ENCODE measurements at regions not wholly inside any gene's neighbourhood (a gene's known extent, or its start where the extent isn't known, plus 50 kb on each side); places are given as distances from the start of the nearest gene placed in this dataset.

DNA sequence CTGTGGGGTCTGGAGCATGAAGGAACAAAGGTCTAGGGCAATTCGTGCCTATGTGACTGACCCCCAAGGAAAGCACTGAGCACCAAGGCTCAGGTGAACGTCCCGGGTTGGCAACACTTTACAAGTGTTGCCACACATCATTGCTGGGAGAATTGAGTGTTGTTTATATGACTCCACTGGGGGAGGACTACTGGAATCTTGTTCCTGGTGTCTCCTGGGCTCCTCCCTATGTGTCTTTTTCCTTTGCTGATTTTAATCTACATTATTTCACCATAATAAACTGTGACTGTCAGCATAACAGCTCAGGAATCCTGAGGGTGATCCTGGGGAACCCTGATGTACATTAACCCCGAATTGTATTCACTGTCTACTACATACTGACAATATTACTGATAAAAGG lies 207.7 kb upstream of the BMP2 start:
- no peak overlapping the region for H3K14ac ChIP-seq (ENCODE audit: insufficient read depth, low read length)
- no peak overlapping the region for H3K4me3 Mint-ChIP-seq
- H3K23me2 ChIP-seq (ENCODE audit: insufficient read length, low read depth, low read length, poor library complexity, severe bottlenecking) = no peaks in the 10 kb centered on the region
- H3K4me1 ChIP-seq (ENCODE audit: insufficient read depth, low read length) = no peaks in the 10 kb centered on the region
- H3K27me3 Mint-ChIP-seq (ENCODE audit: low read depth) = no peaks in the 10 kb centered on the region
- no peak overlapping the region for H3K4ac ChIP-seq (ENCODE audit: low read depth, low read length)
- DNase-seq = no peak
- no peaks in the 10 kb centered on the region for H3K79me1 ChIP-seq (ENCODE audit: insufficient read depth, low read depth, low read length, poor library complexity, severe bottlenecking)
- no peak overlapping the region for H3K27ac ChIP-seq (ENCODE audit: insufficient read length, low read depth, low read length)
- no peaks in the 10 kb centered on the region; a peak in 1 of 4 replicates for H3K4me1 Mint-ChIP-seq
- no peaks in the 10 kb centered on the region for H3K36me3 Mint-ChIP-seq (ENCODE audit: insufficient read depth in 1 of 3, low read depth in 3 of 3)
- H2BK120ac ChIP-seq (ENCODE audit: low read depth, low read length, poor library complexity, severe bottlenecking) = no peak overlapping the region
- no peak overlapping the region for H2AK5ac ChIP-seq (ENCODE audit: insufficient read length, low read length)
- TF ChIP-seq, protein P1, sequence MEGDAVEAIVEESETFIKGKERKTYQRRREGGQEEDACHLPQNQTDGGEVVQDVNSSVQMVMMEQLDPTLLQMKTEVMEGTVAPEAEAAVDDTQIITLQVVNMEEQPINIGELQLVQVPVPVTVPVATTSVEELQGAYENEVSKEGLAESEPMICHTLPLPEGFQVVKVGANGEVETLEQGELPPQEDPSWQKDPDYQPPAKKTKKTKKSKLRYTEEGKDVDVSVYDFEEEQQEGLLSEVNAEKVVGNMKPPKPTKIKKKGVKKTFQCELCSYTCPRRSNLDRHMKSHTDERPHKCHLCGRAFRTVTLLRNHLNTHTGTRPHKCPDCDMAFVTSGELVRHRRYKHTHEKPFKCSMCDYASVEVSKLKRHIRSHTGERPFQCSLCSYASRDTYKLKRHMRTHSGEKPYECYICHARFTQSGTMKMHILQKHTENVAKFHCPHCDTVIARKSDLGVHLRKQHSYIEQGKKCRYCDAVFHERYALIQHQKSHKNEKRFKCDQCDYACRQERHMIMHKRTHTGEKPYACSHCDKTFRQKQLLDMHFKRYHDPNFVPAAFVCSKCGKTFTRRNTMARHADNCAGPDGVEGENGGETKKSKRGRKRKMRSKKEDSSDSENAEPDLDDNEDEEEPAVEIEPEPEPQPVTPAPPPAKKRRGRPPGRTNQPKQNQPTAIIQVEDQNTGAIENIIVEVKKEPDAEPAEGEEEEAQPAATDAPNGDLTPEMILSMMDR (conservative IDR thresholded peaks at IDR 0.05) = no peak
- no CpG with 5 or more reads among the region's 4 CpGs for WGBS (ENCODE audit: extremely low coverage, insufficient read length, low lambda C conversion rate)
- no peaks in the 10 kb centered on the region for H3K9me3 Mint-ChIP-seq
- H3K9ac ChIP-seq (ENCODE audit: extremely low read depth, insufficient read length, low read length) = no peak overlapping the region
- H3K56ac ChIP-seq (ENCODE audit: insufficient read length, low read depth, low read length) = no peak overlapping the region
- H4K91ac ChIP-seq (ENCODE audit: insufficient read length, low read depth, low read length) = no peak overlapping the region
- no peak overlapping the region for H4K5ac ChIP-seq (ENCODE audit: insufficient read length, low read depth, low read length)
- no peak overlapping the region for H2BK12ac ChIP-seq (ENCODE audit: insufficient read length, low read depth, low read length)
- H2BK15ac ChIP-seq (ENCODE audit: low read depth, low read length) = no peak overlapping the region
- H3K79me2 ChIP-seq (ENCODE audit: insufficient read depth, low read length) = no peaks in the 10 kb centered on the region
- no peak overlapping the region for H4K8ac ChIP-seq (replicated peaks; ENCODE audit: insufficient read length, low read depth, low read length)
- H3K18ac ChIP-seq (ENCODE audit: insufficient read length, low read depth, low read length) = no peak overlapping the region
- H3K23ac ChIP-seq (ENCODE audit: insufficient read length, low read depth, low read length) = no peak overlapping the region
- H2AFZ ChIP-seq (ENCODE audit: low read length) = no peak overlapping the region
- no peak overlapping the region for H3T11ph ChIP-seq (ENCODE audit: low read length)
- H3K27ac Mint-ChIP-seq = no peak overlapping the region
- H2BK5ac ChIP-seq (ENCODE audit: insufficient read length, low read length) = no peak overlapping the region
- H2BK20ac ChIP-seq (ENCODE audit: low read depth, low read length, poor library complexity, severe bottlenecking) = no peak overlapping the region
- no peaks in the 10 kb centered on the region for H4K20me1 ChIP-seq (ENCODE audit: control insufficient read depth, insufficient read depth, insufficient read length)
- no peak overlapping the region for H3K4me2 ChIP-seq (ENCODE audit: insufficient read depth, insufficient read length, low read length)
- no peaks in the 10 kb centered on the region for H3K9me3 ChIP-seq (ENCODE audit: control insufficient read depth, low read depth, low read length)
- H3K27me3 ChIP-seq (ENCODE audit: insufficient read depth, low read length) = no peaks in the 10 kb centered on the region

All from H9 (cell line).